GM12873 (cell line): ENCODE measurements at regions not wholly inside any gene's neighbourhood (a gene's known extent, or its start where the extent isn't known, plus 50 kb on each side); places are given as distances from the start of the nearest gene placed in this dataset.

Experiments used
- TF ChIP-seq, protein P1 (sequence below): IDR thresholded peaks from 2 replicates; pipeline ENCODE4 v1.5.1; 2012; ENCODE audit warnings: low read depth, mild to moderate bottlenecking, moderate library complexity, low read length, control low read depth; ENCODE audit not compliant: insufficient read depth; ENCODE audit errors: missing control alignments

DNA sequence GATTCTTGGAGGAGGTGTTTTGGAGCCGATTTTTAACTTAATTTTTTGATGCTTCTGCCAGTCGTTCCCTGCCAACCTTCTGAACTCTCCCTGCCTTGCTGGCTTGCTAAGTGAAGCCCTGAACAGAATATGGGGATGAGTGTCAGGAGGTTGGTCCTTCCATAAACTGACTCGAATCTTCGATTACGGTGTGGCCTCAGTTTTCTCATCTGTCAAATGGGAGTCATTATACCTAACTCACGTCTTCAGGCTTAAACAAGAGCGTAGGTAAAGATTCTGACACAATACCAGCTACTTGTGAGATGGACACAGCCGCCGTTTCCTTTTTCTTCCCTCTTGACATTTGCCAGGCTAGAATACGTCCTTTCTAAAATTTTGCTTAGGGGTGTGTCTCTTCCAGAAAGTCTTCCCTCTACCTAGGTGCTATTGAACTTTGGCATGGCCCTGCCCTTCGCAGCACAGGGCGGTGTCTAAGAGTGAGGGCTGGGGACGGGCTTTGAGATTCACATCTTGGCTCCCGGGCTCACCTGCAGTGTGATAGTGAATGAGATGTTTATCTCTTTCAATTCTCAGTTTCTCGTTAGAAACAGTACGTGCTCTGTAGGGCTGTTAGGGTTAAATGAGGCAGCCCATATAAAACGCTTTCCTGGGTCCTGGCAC is 190.6 kb upstream of the SDK2 start:
- TF ChIP-seq, protein P1, sequence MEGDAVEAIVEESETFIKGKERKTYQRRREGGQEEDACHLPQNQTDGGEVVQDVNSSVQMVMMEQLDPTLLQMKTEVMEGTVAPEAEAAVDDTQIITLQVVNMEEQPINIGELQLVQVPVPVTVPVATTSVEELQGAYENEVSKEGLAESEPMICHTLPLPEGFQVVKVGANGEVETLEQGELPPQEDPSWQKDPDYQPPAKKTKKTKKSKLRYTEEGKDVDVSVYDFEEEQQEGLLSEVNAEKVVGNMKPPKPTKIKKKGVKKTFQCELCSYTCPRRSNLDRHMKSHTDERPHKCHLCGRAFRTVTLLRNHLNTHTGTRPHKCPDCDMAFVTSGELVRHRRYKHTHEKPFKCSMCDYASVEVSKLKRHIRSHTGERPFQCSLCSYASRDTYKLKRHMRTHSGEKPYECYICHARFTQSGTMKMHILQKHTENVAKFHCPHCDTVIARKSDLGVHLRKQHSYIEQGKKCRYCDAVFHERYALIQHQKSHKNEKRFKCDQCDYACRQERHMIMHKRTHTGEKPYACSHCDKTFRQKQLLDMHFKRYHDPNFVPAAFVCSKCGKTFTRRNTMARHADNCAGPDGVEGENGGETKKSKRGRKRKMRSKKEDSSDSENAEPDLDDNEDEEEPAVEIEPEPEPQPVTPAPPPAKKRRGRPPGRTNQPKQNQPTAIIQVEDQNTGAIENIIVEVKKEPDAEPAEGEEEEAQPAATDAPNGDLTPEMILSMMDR = no peak

DNA sequence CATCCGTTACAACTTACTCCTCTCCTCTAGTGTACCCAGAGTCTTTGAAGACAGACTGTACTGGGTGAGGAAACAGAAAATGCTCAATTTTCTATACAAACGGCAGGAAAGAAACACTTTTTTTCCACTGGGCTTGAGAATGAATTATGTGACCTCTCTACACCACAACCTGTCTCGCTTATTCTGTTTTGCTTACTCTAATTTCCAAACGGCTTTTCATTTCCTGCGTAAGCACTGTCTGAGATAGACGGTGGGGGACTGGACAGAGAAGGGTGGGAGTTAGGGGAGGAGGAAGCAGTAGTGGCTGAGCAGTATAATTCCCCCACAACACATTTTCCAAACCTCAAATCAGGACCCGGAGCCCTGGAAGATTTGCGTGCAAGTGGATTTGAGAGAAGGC is 191.4 kb upstream of the SDK2 start:
- TF ChIP-seq, protein P1 = no peak

DNA sequence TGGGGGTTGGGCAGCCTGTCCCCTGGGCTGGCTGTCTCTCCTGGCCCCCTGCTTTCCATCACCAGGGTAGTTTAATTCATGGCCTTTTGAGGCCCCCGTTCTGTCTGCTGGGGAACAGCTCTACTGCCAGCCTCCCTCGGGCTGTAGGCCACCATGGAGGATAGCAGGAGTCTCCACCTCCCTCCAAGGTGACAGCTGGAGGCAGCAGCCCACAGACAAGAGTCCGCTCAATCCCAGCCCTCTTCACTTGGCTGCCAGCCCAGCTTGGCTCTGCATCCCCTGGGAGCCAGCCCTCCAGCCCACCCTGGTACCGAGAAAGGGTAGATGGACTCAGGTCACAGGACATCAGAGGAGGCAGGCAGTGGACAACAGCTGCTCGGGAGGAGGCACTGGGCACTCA is 194.6 kb upstream of the SDK2 start:
- TF ChIP-seq, protein P1 = no peak

DNA sequence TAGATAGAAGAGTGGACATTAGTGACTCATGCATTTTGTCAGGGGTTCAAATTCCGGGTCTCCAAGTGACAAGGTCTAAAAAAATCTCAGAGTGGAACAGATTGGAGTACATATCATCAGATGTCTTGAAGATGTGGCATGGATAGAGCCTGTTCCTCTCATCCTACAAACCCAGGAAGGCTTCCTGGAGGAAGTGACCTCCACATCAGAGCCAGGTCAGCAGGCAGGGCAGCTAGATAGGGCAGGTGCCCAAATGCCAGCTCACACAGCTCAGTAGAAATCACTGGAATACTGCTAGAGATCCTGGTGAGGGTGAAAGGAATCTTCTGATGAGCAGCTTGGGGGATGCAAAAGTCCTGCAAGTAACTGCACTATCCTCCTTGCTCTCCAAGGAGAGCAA is 196.6 kb upstream of the SDK2 start:
- TF ChIP-seq, protein P1 = no peak

DNA sequence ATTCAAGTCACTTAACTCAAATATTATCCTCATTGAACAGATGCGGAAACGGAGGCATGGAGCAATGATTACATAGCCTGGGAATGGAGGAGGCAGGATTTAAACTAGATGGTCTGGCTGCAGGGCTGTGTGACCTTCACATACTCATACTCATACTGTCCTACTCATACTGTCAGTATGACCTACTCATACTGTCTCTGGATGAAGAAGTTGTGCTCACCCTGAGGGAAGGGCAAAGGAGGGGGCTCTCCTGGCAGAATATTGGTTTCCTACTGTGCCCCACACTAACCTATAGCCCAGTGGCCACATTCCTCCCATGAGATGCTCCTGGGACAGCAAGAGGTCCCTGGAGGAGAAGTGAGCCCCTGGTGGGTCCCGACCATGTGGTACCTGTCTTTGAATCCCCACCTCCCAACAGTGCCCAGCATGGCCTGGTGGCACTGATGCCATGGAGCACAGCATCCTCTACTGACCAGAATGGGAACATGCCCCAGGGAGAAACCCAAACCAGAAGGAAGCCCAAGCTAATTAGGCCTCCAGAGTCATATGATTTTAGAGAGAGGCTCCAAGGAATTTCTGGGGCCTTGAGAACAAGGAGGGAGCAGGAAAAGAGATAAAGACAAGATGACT is 197.3 kb upstream of the SDK2 start:
- TF ChIP-seq, protein P1 = peak; percentile 48

DNA sequence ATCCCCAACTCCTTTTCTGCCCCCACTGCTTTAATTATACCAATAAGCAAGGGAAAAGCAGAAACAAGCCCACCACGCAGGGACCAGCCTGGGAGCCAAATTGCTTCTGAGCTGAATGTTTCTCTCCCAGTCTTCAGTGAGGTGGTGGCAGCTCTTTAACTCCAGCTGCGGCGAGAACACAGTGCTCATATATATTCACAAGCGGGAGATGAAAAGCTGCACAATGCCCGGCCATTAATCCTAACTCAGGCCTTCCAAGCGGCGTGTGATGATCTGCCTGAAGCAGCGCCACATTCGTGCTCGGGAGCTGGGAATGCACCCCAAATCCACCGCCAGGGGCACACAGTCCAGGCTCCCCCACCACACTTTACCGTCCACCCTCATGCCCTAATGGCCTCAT is 203.7 kb upstream of the SDK2 start:
- TF ChIP-seq, protein P1 = no peak

DNA sequence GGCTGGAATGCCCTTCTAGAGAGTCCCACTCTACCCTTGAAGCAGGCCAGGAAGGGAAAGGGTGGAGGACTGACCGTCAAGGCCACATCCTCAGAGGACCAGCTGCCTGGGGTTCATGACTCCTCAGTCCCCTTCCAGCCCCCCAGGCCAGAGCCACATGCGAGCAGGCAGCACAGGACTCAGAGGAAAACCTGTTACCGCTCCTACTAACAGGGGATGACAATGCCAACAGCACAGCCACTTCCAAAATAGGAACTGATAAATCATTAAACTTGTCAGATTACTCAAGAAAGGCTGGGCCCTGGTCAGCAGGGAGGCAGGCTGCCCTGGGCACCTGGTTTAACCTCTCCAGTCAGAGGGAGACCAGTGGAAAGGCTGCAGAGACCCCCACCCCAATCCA is 206.2 kb upstream of the SDK2 start:
- TF ChIP-seq, protein P1 = no peak
